ENCODE measurements at regions not wholly inside any gene's neighbourhood (a gene's known extent, or its start where the extent isn't known, plus 50 kb on each side); places are given as distances from the start of the nearest gene placed in this dataset.
"Not testable (repeated sequence)": the region's sequence is repeated elsewhere in the genome, so short reads cannot be mapped to it uniquely, and the experiment has no call there.

DNA sequence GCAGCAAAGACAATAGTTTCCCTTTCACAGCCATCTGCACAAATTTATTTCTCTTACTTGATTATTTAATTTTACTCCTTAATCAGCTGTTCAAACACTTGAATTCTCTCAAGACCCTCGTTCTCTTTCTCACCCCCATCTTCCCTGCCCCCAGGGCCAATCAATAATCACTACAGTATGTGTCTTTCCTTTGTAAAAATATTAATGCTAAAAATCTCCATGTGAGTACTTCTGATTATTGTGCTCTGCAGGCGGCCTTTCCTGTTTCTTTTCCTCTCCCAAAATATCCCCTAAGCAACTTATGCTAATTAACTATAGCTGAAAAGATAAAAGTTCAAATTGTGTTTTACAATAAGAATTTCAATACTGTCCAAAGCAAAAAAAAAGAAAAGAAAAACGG lies 617.0 kb upstream of the CBLB start:
- no peak for DNase-seq (ENCODE audit: extremely low read depth, low read depth)
- TF ChIP-seq, protein P1, sequence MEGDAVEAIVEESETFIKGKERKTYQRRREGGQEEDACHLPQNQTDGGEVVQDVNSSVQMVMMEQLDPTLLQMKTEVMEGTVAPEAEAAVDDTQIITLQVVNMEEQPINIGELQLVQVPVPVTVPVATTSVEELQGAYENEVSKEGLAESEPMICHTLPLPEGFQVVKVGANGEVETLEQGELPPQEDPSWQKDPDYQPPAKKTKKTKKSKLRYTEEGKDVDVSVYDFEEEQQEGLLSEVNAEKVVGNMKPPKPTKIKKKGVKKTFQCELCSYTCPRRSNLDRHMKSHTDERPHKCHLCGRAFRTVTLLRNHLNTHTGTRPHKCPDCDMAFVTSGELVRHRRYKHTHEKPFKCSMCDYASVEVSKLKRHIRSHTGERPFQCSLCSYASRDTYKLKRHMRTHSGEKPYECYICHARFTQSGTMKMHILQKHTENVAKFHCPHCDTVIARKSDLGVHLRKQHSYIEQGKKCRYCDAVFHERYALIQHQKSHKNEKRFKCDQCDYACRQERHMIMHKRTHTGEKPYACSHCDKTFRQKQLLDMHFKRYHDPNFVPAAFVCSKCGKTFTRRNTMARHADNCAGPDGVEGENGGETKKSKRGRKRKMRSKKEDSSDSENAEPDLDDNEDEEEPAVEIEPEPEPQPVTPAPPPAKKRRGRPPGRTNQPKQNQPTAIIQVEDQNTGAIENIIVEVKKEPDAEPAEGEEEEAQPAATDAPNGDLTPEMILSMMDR (IDR thresholded peaks at IDR 0.05; ENCODE audit: low read depth, low read length) = no peak

DNA sequence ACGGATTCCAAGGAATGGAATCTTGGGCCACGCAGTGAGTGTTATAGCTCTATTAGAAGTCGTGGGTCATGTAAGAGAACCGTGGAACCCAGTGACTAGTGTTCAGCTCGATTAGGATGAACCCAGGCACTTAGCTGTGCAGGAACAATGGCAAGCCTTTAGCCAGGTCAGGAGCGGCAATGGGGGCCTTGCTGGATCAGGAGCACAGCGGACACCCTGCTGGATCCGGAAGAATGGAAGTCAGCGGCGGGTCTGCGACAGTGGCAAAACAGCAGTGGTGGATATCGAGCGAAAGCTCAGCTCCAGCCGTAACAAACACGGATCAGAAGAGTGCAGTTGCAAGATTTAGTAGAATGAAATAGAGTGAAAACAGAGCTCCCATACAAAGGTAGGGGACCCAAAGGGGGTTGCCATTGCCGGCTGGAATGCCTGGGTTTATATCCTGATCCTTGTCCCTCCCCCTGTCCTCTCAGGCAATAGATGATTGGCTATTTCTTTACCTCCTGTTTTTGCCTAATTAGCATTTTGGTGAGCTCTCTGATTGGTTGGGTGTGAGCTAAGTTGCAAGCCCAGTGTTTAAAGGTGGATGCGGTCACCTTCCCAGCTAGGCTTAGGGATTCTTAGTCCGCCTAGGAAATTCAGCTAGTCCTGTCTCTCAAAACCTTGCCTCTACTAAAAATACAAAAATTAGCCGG lies 618.3 kb upstream of the CBLB start:
- DNase-seq (ENCODE audit: extremely low read depth, low read depth) = not testable (repeated sequence)

DNA sequence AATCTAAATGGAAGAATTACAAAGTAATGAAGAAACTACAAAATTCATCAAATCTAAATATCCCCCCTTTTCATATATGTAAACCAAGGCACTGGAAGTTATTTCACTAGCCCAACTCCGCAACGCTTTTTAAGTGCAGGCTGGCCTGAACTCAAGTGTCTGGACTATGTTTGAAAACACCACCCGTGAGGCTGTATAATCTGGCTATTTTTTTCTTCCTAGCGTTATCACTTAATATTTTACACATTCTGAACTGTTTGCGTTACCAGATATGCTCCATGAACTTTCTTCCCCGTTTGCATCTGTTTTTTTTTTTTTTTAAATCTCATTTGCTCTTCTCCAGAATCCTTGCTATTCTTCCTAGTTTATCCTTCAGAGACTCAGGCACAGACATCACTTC lies 619.5 kb upstream of the CBLB start:
- DNase-seq (ENCODE audit: extremely low read depth, low read depth) = no peak
- TF ChIP-seq, protein P1 (IDR thresholded peaks at IDR 0.05; ENCODE audit: low read depth, low read length) = no peak

DNA sequence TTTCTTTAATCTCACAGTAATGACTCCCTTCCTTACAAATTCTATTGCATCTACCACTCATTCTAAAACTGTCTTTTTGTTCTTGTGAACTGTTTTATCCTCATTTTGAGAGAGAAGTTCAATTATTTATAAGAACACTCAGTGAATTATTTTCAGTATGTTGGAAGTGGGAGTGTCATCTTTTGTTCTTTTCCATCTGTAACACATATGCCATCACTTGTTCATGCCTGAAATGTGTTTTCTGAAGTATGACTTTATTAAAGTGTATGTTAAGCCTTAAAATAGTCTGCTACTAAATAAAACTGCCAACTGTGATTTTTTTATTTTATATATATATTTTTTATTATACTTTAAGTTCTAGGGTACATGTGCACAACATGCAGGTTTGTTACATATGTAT lies 623.0 kb upstream of the CBLB start:
- TF ChIP-seq, protein P1 (IDR thresholded peaks at IDR 0.05; ENCODE audit: low read depth, low read length) = no peak
- no peak for DNase-seq (ENCODE audit: extremely low read depth, low read depth)

DNA sequence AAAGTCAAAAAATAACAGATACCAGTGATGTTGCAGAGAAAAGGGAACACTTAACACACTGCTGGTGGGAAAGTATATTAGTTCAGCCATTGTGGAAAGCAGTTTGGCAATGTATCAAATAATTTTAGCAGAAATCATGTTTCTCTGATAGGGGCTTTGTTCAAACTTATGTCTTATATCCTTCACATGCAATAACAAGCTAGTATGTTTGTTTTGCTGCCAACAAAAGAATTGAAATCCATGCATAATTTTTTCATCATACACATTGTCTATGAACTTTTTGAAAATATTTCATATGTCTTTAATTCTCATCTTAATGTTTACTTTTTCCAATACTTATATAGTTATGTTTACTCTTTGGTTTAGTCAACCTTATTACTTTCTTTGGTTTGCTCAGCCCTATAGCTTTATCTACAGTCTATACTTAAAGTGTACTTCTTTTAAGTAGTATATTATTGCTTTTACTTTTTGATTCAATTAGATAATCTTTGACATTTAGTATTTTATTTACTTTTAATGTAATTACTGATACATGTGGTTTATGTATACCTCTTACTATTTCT lies 639.6 kb upstream of the CBLB start:
- TF ChIP-seq, protein P1 (IDR thresholded peaks at IDR 0.05; ENCODE audit: low read depth, low read length) = no peak
- DNase-seq (ENCODE audit: extremely low read depth, low read depth) = no peak

DNA sequence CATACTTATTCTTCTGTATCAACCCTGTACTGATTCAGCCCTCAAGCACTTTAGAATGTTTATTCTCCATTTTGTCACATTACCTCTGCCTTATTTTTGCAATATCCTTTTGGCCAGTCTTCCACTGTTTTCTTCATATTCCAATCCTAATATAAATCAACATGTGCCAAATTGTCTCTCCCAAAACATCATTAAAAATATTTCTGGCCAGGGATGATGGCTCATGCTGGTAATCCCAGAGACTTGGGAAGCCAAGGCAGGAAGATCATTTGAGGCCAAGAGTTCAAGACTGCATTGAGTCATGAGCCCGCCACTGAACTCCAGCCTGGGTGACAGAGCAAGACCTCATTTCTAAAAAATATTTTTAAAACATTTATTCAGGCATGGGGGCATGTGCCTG lies 641.4 kb upstream of the CBLB start:
- TF ChIP-seq, protein P1 (IDR thresholded peaks at IDR 0.05; ENCODE audit: low read depth, low read length) = no peak
- DNase-seq (ENCODE audit: extremely low read depth, low read depth) = no peak

DNA sequence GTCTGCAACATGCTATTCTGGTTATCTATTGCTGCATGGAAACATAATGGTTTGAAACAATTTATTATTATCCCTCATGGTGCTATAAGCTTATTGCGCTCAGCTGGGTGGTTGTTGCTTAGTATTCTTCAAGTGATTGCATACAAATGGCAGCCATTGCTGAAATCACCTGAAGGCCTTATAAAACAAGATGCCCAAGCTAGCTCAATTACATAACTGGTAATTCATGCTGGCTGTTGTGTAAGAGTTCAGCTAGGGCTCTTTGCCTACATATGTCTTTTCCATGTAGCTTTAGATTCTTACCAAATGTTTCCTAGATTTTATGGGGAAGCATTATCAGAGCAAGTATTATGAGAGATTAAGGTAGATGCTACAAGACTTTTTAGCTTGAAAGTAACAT lies 644.0 kb upstream of the CBLB start:
- TF ChIP-seq, protein P1 (IDR thresholded peaks at IDR 0.05; ENCODE audit: low read depth, low read length) = no peak
- DNase-seq (ENCODE audit: extremely low read depth, low read depth) = no peak

DNA sequence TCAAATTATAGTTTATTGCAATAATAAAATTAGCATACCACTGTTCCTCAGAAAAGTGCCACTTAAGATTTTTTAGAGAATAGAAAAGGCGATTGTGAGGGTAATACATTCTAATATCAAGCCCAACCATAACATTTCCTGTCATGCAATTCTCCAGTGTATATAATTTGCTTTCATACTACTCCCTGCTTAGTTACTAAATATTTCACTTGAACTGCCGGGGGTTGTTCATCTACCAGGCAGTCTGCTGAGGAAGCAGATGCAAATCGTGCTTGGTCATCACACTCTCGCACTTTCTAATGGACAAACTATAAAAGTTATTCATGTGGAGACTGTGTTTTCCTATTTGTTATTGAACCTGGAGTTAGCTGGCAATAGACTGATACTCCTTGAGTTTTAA lies 645.6 kb upstream of the CBLB start:
- DNase-seq (ENCODE audit: extremely low read depth, low read depth) = no peak

More for the DNA sequence above, 645.6 kb upstream of the CBLB start:
- TF ChIP-seq, protein P1 (IDR thresholded peaks at IDR 0.05; ENCODE audit: low read depth, low read length) = no peak
